Thyroid gland (tissue), 4 donors: ENCODE measurements at regions not wholly inside any gene's neighbourhood (a gene's known extent, or its start where the extent isn't known, plus 50 kb on each side); places are given as distances from the start of the nearest gene placed in this dataset.

Experiments used
- CTCF ChIP-seq, 6 experiments: fragments of 200-600 bp in 3 of 6; fragments of 450-650 bp in 3 of 6; sonication (generic) in 3 of 6; IDR thresholded peaks; one replicate each; pipeline ENCODE4 v1.5.1; 2016 to 2019; ENCODE audit warnings: antibody characterized with exemption in 6 of 6, mild to moderate bottlenecking in 2 of 6, inconsistent platforms in 1 of 6, moderate library complexity in 1 of 6
- POLR2A ChIP-seq, 2 donors: fragments of 450-650 bp; IDR thresholded peaks; one replicate each; pipeline ENCODE4 v1.6.1; 2017; ENCODE audit warnings: antibody characterized with exemption in 2 of 2, mild to moderate bottlenecking in 2 of 2, moderate library complexity in 1 of 2

- TF ChIP-seq POLR2A (IDR thresholded peaks at IDR 0.05): no peak
- TF ChIP-seq CTCF (IDR thresholded peaks at IDR 0.05): no peak
Measured at GRCh38 chr10:84596585-84596984, 268.2 kb downstream of the CCSER2 start.
